ENCODE measurements at regions not wholly inside any gene's neighbourhood (a gene's known extent, or its start where the extent isn't known, plus 50 kb on each side); places are given as distances from the start of the nearest gene placed in this dataset.

- 77 to 96% (median 91%) methylated on average over 3 of the region's 3 CpGs for WGBS, 5 donors
- intact Hi-C loops (cut with DNase I; ENCODE audit: low total_unique reads): no loop called here
- no peak for TF ChIP-seq POLR2A (IDR thresholded peaks at IDR 0.05)
- TF ChIP-seq POLR2AphosphoS5 (IDR thresholded peaks at IDR 0.05): no peak
- no peak for TF ChIP-seq CTCF (IDR thresholded peaks at IDR 0.05 in 8 of 11, conservative IDR thresholded peaks at IDR 0.05 in 3 of 11)
These were observed 307.1 kb upstream of the TEX13C start for GRCh38 chrX:125012585-125012984.

GRCh38 chrX:125029131-125029530, 290.5 kb upstream of the TEX13C start:
- WGBS, 5 donors: 50 to 93% (median 86%) methylated on average over 3 of the region's 3 CpGs
- Histone ChIP-seq H3K4me3 (no peak overlapping the region), H3K36me3 (no peaks in the 10 kb centered on the region), H3K27ac (no peak overlapping the region), H3K9me3 (no peaks in the 10 kb centered on the region), H3K27me3 (replicated peaks in 1 of 7) (peaks cover 0 to 3% (median 0%) of the 10 kb centered on the region in 7 donors), H3K4me1 (no peaks in the 10 kb centered on the region)
- no peak for TF ChIP-seq POLR2A (IDR thresholded peaks at IDR 0.05)
- no peak for TF ChIP-seq CTCF (IDR thresholded peaks at IDR 0.05 in 8 of 11, conservative IDR thresholded peaks at IDR 0.05 in 3 of 11)
- TF ChIP-seq POLR2AphosphoS5 (IDR thresholded peaks at IDR 0.05): no peak
- no peak for DNase-seq
- intact Hi-C loops (cut with DNase I; ENCODE audit: low total_unique reads): no loop called here

More at GRCh38 chrX:125012585-125012984, 307.1 kb upstream of the TEX13C start:
- H3K27me3 ChIP-seq (replicated peaks in 1 of 7): no peaks in the 10 kb centered on the region
- peaks cover 0 to 20% (median 0%) of the 10 kb centered on the region in 8 donors for H3K9me3 ChIP-seq
- H3K36me3 ChIP-seq: no peaks in the 10 kb centered on the region
- H3K4me3 ChIP-seq: no peak overlapping the region
- H3K27ac ChIP-seq: no peak overlapping the region
- no peaks in the 10 kb centered on the region for H3K4me1 ChIP-seq
- no peak for DNase-seq
